ENCODE measurements at regions not wholly inside any gene's neighbourhood (a gene's known extent, or its start where the extent isn't known, plus 50 kb on each side); places are given as distances from the start of the nearest gene placed in this dataset.

GRCh38 chr12:92987362-92987761, 58.3 kb upstream of the EEA1 start:
- peaks cover 18% of the 10 kb centered on the region for H3K27me3 Mint-ChIP-seq
- peak; percentile 60 for ATAC-seq (replicated peaks; ENCODE audit: extremely low read depth, poor library complexity, severe bottlenecking)
- H3K27ac Mint-ChIP-seq (ENCODE audit: low read depth): peak overlapping the region; percentile 47
- H3K9me3 Mint-ChIP-seq: no peaks in the 10 kb centered on the region
- peaks cover 10% of the 10 kb centered on the region for H3K4me1 Mint-ChIP-seq
- no peaks in the 10 kb centered on the region for H3K36me3 Mint-ChIP-seq (ENCODE audit: insufficient read depth)
- H3K4me3 Mint-ChIP-seq: no peak overlapping the region
- DNase-seq (ENCODE audit: low spot score in 2 of 2): no peak

GRCh38 chr12:92987846-92988621, 58.9 kb upstream of the EEA1 start:
- peak overlapping the region; percentile 47 for H3K27ac Mint-ChIP-seq (ENCODE audit: low read depth)
- H3K27me3 Mint-ChIP-seq: peaks cover 18% of the 10 kb centered on the region
- no peak overlapping the region for H3K4me3 Mint-ChIP-seq
- H3K36me3 Mint-ChIP-seq (ENCODE audit: insufficient read depth): no peaks in the 10 kb centered on the region
- peak; percentile 19 for ATAC-seq (replicated peaks; ENCODE audit: extremely low read depth, poor library complexity, severe bottlenecking)
- H3K4me1 Mint-ChIP-seq: peaks cover 10% of the 10 kb centered on the region
- H3K9me3 Mint-ChIP-seq: no peaks in the 10 kb centered on the region
- DNase-seq (ENCODE audit: low spot score in 2 of 2): no peak

- no peaks in the 10 kb centered on the region for H3K9me3 Mint-ChIP-seq
- no peak overlapping the region for H3K4me3 Mint-ChIP-seq
- DNase-seq (ENCODE audit: low spot score in 2 of 2) (no peak), ATAC-seq (replicated peaks; ENCODE audit: extremely low read depth, poor library complexity, severe bottlenecking) (no peak)
- H3K27ac Mint-ChIP-seq (ENCODE audit: low read depth): no peak overlapping the region
- peaks cover 10% of the 10 kb centered on the region for H3K4me1 Mint-ChIP-seq
- no peaks in the 10 kb centered on the region for H3K36me3 Mint-ChIP-seq (ENCODE audit: insufficient read depth)
- peaks cover 18% of the 10 kb centered on the region for H3K27me3 Mint-ChIP-seq
Observed at GRCh38 chr12:92988622-92989130, 59.6 kb upstream of the EEA1 start.

GRCh38 chr12:92989715-92990484, 60.8 kb upstream of the EEA1 start:
- no peaks in the 10 kb centered on the region for H3K36me3 Mint-ChIP-seq (ENCODE audit: insufficient read depth)
- H3K27ac Mint-ChIP-seq (ENCODE audit: low read depth): no peak overlapping the region
- ATAC-seq (replicated peaks; ENCODE audit: extremely low read depth, poor library complexity, severe bottlenecking) (no peak), DNase-seq (ENCODE audit: low spot score in 2 of 2) (no peak)
- H3K9me3 Mint-ChIP-seq: no peaks in the 10 kb centered on the region
- H3K4me1 Mint-ChIP-seq: peaks cover 10% of the 10 kb centered on the region
- peaks cover 18% of the 10 kb centered on the region for H3K27me3 Mint-ChIP-seq
- H3K4me3 Mint-ChIP-seq: no peak overlapping the region

GRCh38 chr12:92991134-92991533, 62.0 kb upstream of the EEA1 start:
- peaks cover 18% of the 10 kb centered on the region for H3K27me3 Mint-ChIP-seq
- H3K36me3 Mint-ChIP-seq (ENCODE audit: insufficient read depth): no peaks in the 10 kb centered on the region
- H3K4me1 Mint-ChIP-seq: peaks cover 10% of the 10 kb centered on the region
- no peaks in the 10 kb centered on the region for H3K9me3 Mint-ChIP-seq
- DNase-seq (ENCODE audit: low spot score in 2 of 2): no peak
- H3K4me3 Mint-ChIP-seq: no peak overlapping the region
- ATAC-seq (replicated peaks; ENCODE audit: extremely low read depth, poor library complexity, severe bottlenecking): no peak
- H3K27ac Mint-ChIP-seq (ENCODE audit: low read depth): no peak overlapping the region

GRCh38 chr12:92992041-92992440, 62.9 kb upstream of the EEA1 start:
- Mint-ChIP-seq H3K36me3 (ENCODE audit: insufficient read depth) (no peaks in the 10 kb centered on the region), H3K4me3 (no peak overlapping the region), H3K27ac (ENCODE audit: low read depth) (no peak overlapping the region), H3K9me3 (no peaks in the 10 kb centered on the region), H3K4me1 (peaks cover 10% of the 10 kb centered on the region), H3K27me3 (peaks cover 18% of the 10 kb centered on the region)
- DNase-seq (ENCODE audit: low spot score in 2 of 2) (no peak), ATAC-seq (replicated peaks; ENCODE audit: extremely low read depth, poor library complexity, severe bottlenecking) (no peak)

GRCh38 chr12:92993259-92993658, 64.2 kb upstream of the EEA1 start:
- H3K27me3 Mint-ChIP-seq: peaks cover 18% of the 10 kb centered on the region
- no peaks in the 10 kb centered on the region for H3K36me3 Mint-ChIP-seq (ENCODE audit: insufficient read depth)
- no peak for ATAC-seq (replicated peaks; ENCODE audit: extremely low read depth, poor library complexity, severe bottlenecking)

GRCh38 chr12:92995258-92995903, 66.3 kb upstream of the EEA1 start:
- Mint-ChIP-seq H3K27ac (ENCODE audit: low read depth) (no peak overlapping the region), H3K4me1 (no peaks in the 10 kb centered on the region), H3K27me3 (peaks cover 11% of the 10 kb centered on the region), H3K9me3 (no peaks in the 10 kb centered on the region), H3K36me3 (ENCODE audit: insufficient read depth) (no peaks in the 10 kb centered on the region), H3K4me3 (no peak overlapping the region)
- ATAC-seq (replicated peaks; ENCODE audit: extremely low read depth, poor library complexity, severe bottlenecking): no peak
- DNase-seq (ENCODE audit: low spot score in 2 of 2): no peak

More at GRCh38 chr12:92993259-92993658, 64.2 kb upstream of the EEA1 start:
- DNase-seq (ENCODE audit: low spot score in 2 of 2): no peak
- no peak overlapping the region for H3K4me3 Mint-ChIP-seq
- H3K9me3 Mint-ChIP-seq: no peaks in the 10 kb centered on the region
- H3K4me1 Mint-ChIP-seq: no peaks in the 10 kb centered on the region
- H3K27ac Mint-ChIP-seq (ENCODE audit: low read depth): no peak overlapping the region

- H3K9me3 Mint-ChIP-seq: no peaks in the 10 kb centered on the region
- H3K27ac Mint-ChIP-seq (ENCODE audit: low read depth): no peak overlapping the region
- ATAC-seq (replicated peaks; ENCODE audit: extremely low read depth, poor library complexity, severe bottlenecking) (no peak), DNase-seq (ENCODE audit: low spot score in 2 of 2) (no peak)
- H3K27me3 Mint-ChIP-seq: no peaks in the 10 kb centered on the region
- H3K4me3 Mint-ChIP-seq: no peak overlapping the region
- H3K36me3 Mint-ChIP-seq (ENCODE audit: insufficient read depth): no peaks in the 10 kb centered on the region
- no peaks in the 10 kb centered on the region for H3K4me1 Mint-ChIP-seq
Observed at GRCh38 chr12:93000026-93000425, 70.9 kb upstream of the EEA1 start.

- no peak overlapping the region for H3K27ac Mint-ChIP-seq (ENCODE audit: low read depth)
- no peak overlapping the region for H3K4me3 Mint-ChIP-seq
- no peak for DNase-seq (ENCODE audit: low spot score in 2 of 2)
- no peaks in the 10 kb centered on the region for H3K9me3 Mint-ChIP-seq
- ATAC-seq (replicated peaks; ENCODE audit: extremely low read depth, poor library complexity, severe bottlenecking): no peak
- H3K36me3 Mint-ChIP-seq (ENCODE audit: insufficient read depth): peaks cover 1% of the 10 kb centered on the region
- no peaks in the 10 kb centered on the region for H3K4me1 Mint-ChIP-seq
- H3K27me3 Mint-ChIP-seq: no peaks in the 10 kb centered on the region
Observed at GRCh38 chr12:93001407-93001806, 72.3 kb upstream of the EEA1 start.

- no peak overlapping the region for H3K4me3 Mint-ChIP-seq
- H3K27ac Mint-ChIP-seq (ENCODE audit: low read depth): no peak overlapping the region
- no peaks in the 10 kb centered on the region for H3K4me1 Mint-ChIP-seq
- peaks cover 1% of the 10 kb centered on the region for H3K36me3 Mint-ChIP-seq (ENCODE audit: insufficient read depth)
- no peak for DNase-seq (ENCODE audit: low spot score in 2 of 2)
- no peaks in the 10 kb centered on the region for H3K27me3 Mint-ChIP-seq
- H3K9me3 Mint-ChIP-seq: no peaks in the 10 kb centered on the region
- no peak for ATAC-seq (replicated peaks; ENCODE audit: extremely low read depth, poor library complexity, severe bottlenecking)
Observed at GRCh38 chr12:93002293-93003054, 73.4 kb upstream of the EEA1 start.

Measured in central memory CD8-positive, alpha-beta T cell (primary cell).